ENCODE measurements at regions not wholly inside any gene's neighbourhood (a gene's known extent, or its start where the extent isn't known, plus 50 kb on each side); places are given as distances from the start of the nearest gene placed in this dataset.

GRCh38 chrX:84666086-84666485 is 163.8 kb upstream of the HDX start:
- TF ChIP-seq TEAD4 (IDR thresholded peaks at IDR 0.05; ENCODE audit: borderline replicate concordance, insufficient read depth) (no peak), POLR2AphosphoS5 (IDR thresholded peaks at IDR 0.05; ENCODE audit: low read depth, low read length) (no peak)
